IMR-90 (cell line): ENCODE measurements at regions not wholly inside any gene's neighbourhood (a gene's known extent, or its start where the extent isn't known, plus 50 kb on each side); places are given as distances from the start of the nearest gene placed in this dataset.

Experiments
- ATAC-seq: fragments of 200-7000 bp; cut with Tn5 transposase; 2 replicates; pipeline ENCODE4 v1.9.1; 2020; ENCODE audit warnings: low read depth, mild to moderate bottlenecking, moderate library complexity
- BruUV-seq: library from RNA; stranded (reverse); fragments of 400-500 nt; replicated peaks from 2 replicates; lab custom pipeline; 2021; lab: Mats Ljungman, UMichigan
- CTCF ChIA-PET: fragments of 300-600 bp; formaldehyde crosslinking; extraction: SDS; loops from one replicate; lab custom pipeline; 2021; ENCODE audit warnings: antibody characterized with exemption; lab: Yijun Ruan, JAX
- POLR2A ChIA-PET: fragments of 300-600 bp; sonication (Branson Sonifier 250); formaldehyde crosslinking; loops from one replicate; lab custom pipeline; 2022; ENCODE audit warnings: antibody characterized with exemption; ENCODE audit not compliant: unreplicated experiment; lab: Charles Lee
- DNase-seq: peaks from one replicate; pipeline ENCODE4 v3.0.0; 2013
- H2AFZ ChIP-seq: replicated peaks from 2 replicates; pipeline ENCODE3; 2013; ENCODE audit warnings: low read length, mild to moderate bottlenecking; ENCODE audit not compliant: poor library complexity
- H2AK5ac ChIP-seq: 2 replicates; pipeline ENCODE4 v1.6.1; 2013; ENCODE audit warnings: low read depth, low read length, inconsistent platforms
- H2AK9ac ChIP-seq: replicated peaks from 2 replicates; pipeline ENCODE3; 2013; ENCODE audit warnings: mild to moderate bottlenecking, low read depth, low read length, moderate library complexity; ENCODE audit not compliant: poor library complexity
- H2BK120ac ChIP-seq: 2 replicates; pipeline ENCODE4 v1.6.1; 2013; ENCODE audit warnings: low read depth, low read length, inconsistent platforms
- H2BK15ac ChIP-seq: 3 replicates; pipeline ENCODE4 v1.6.1; 2013; ENCODE audit warnings: low read depth, low read length, inconsistent platforms
- H2BK20ac ChIP-seq: 2 replicates; pipeline ENCODE4 v1.6.1; 2013; ENCODE audit warnings: low read depth, mild to moderate bottlenecking, inconsistent platforms, low read length, moderate library complexity
- H2BK5ac ChIP-seq: 2 replicates; pipeline ENCODE4 v1.6.1; 2013; ENCODE audit warnings: mild to moderate bottlenecking, low read depth, low read length, inconsistent platforms; ENCODE audit not compliant: poor library complexity, severe bottlenecking
- H3K14ac ChIP-seq: replicated peaks from 2 replicates; pipeline ENCODE4 v1.6.1; 2013; ENCODE audit warnings: low read depth, low read length, inconsistent platforms
- H3K18ac ChIP-seq: 2 replicates; pipeline ENCODE4 v1.6.1; 2013; ENCODE audit warnings: low read depth, low read length, control low read depth
- H3K23ac ChIP-seq: 2 replicates; pipeline ENCODE4 v1.6.1; 2013; ENCODE audit warnings: low read depth, low read length, inconsistent platforms
- H3K27ac ChIP-seq: 2 replicates; pipeline ENCODE4 v1.5.1; 2013; ENCODE audit warnings: mild to moderate bottlenecking, control low read depth, low read length; ENCODE audit not compliant: insufficient read depth
- H3K27me3 ChIP-seq: 2 replicates; pipeline ENCODE4 v1.6.1; 2013; ENCODE audit warnings: low read length; ENCODE audit not compliant: control insufficient read depth, insufficient read depth
- H3K36me3 ChIP-seq: 2 replicates; pipeline ENCODE4 v1.6.1; 2013; ENCODE audit warnings: low read length, mixed read lengths; ENCODE audit not compliant: control insufficient read depth, insufficient read depth
- H3K4ac ChIP-seq: 2 replicates; pipeline ENCODE4 v1.6.1; 2013; ENCODE audit warnings: low read depth, low read length, inconsistent platforms
- H3K4me1 ChIP-seq: 2 replicates; pipeline ENCODE4 v1.6.1; 2013; ENCODE audit warnings: low read length, mixed read lengths; ENCODE audit not compliant: control insufficient read depth, insufficient read depth
- H3K4me2 ChIP-seq: 2 replicates; pipeline ENCODE4 v1.6.1; 2013; ENCODE audit warnings: low read depth, mild to moderate bottlenecking, control low read depth, low read length, moderate library complexity
- H3K4me3 ChIP-seq: 2 replicates; pipeline ENCODE4 v1.5.1; 2013; ENCODE audit warnings: low read depth, mild to moderate bottlenecking, control low read depth, low read length, moderate library complexity; ENCODE audit not compliant: insufficient read depth
- H3K56ac ChIP-seq: 2 replicates; pipeline ENCODE4 v1.6.1; 2013; ENCODE audit warnings: low read length, inconsistent platforms; ENCODE audit not compliant: insufficient read depth; ENCODE audit errors: extremely low read depth
- H3K79me1 ChIP-seq, 2 experiments: 2 replicates each; pipeline ENCODE4 v1.6.1; 2013; ENCODE audit warnings: low read length in 2 of 2, inconsistent platforms in 1 of 2, low read depth in 1 of 2
- H3K9ac ChIP-seq: 2 replicates; pipeline ENCODE4 v1.6.1; 2013; ENCODE audit warnings: low read depth, low read length, control low read depth
- H3K9me1 ChIP-seq: 2 replicates; pipeline ENCODE4 v1.6.1; 2013; ENCODE audit warnings: low read length, inconsistent platforms; ENCODE audit not compliant: insufficient read depth
- H3K9me3 ChIP-seq: 2 replicates; pipeline ENCODE4 v1.6.1; 2013; ENCODE audit warnings: low read length; ENCODE audit not compliant: control insufficient read depth, insufficient read depth
- H4K20me1 ChIP-seq: 2 replicates; pipeline ENCODE4 v1.6.1; 2013; ENCODE audit warnings: low read length, inconsistent platforms; ENCODE audit not compliant: insufficient read depth
- H4K5ac ChIP-seq: 2 replicates; pipeline ENCODE4 v1.6.1; 2013; ENCODE audit warnings: mild to moderate bottlenecking, low read depth, low read length, control low read depth
- H4K8ac ChIP-seq, 2 experiments: 2 replicates each; pipeline ENCODE4 v1.6.1; 2013; ENCODE audit warnings: low read depth in 2 of 2, low read length in 2 of 2, control low read depth in 1 of 2, inconsistent platforms in 1 of 2
- H4K91ac ChIP-seq: 2 replicates; pipeline ENCODE4 v1.6.1; 2013; ENCODE audit warnings: low read depth, low read length, inconsistent platforms; ENCODE audit not compliant: insufficient read depth
- MAFK ChIP-seq: IDR thresholded peaks from 2 replicates; pipeline ENCODE4 v1.6.1; 2012; ENCODE audit warnings: low read depth, low read length, improper control_type of control experiment
- MAZ ChIP-seq: IDR thresholded peaks from 2 replicates; pipeline ENCODE4 v1.6.1; 2012; ENCODE audit warnings: low read depth, mild to moderate bottlenecking, low read length, improper control_type of control experiment, moderate library complexity, borderline replicate concordance
- WGBS, 2 experiments: methylation state at CpG; one replicate each; pipeline versions ENCODE4 v1.1.5 to v1.1.7; 2013; ENCODE audit warnings: missing lambda C conversion rate in 2 of 2; ENCODE audit not compliant: insufficient read length in 1 of 2; ENCODE audit errors: extremely low coverage in 2 of 2; 5-methylcytosine and 5-hydroxymethylcytosine counted together
- dilution Hi-C: fragments of 300-500 bp; cut with HindIII; formaldehyde crosslinking; loops from one replicate; pipeline ENCODE4 v1.14.3; 2018; ENCODE audit warnings: low sequenced_read_pairs; ENCODE audit not compliant: unreplicated experiment
- in situ Hi-C: fragments of 300-500 bp; cut with MboI; formaldehyde crosslinking; loops from 3 replicates; pipeline ENCODE4 v1.14.3; 2019; ENCODE audit warnings: low sequenced_read_pairs, inconsistent platforms, mixed read lengths
- intact Hi-C: fragments of 100-400 bp; cut with micrococcal nuclease; formaldehyde crosslinking; loops from 2 replicates; pipeline ENCODE4 v1.10.0; 2022

DNA sequence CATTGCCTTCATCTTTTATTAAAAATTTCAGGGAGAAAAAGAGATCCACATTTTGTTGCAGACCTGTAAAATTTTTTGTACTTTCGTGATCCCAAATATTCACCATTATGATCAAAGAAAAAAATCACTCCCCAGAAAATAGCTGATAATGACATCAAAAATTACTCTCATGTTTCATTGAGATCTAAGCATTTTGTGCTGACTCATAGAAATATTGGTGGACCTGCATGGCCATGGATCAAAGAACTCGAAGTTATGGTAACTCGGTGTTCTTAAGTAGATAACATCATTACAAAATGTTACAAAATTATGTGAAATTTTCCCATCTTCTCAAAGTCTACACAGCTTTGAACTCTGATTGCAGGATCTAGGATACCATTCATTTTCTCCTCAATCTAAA lies 135.8 kb downstream of the PTGER3 start:
- Histone ChIP-seq H2BK120ac (no peak overlapping the region), H4K8ac (no peak overlapping the region), H3K4me3 (no peak overlapping the region), H2BK20ac (no peak overlapping the region), H4K91ac (no peak overlapping the region), H3K56ac (no peak overlapping the region), H3K9me1 (no peaks in the 10 kb centered on the region), H3K9ac (no peak overlapping the region), H3K14ac (no peak overlapping the region), H3K36me3 (no peaks in the 10 kb centered on the region), H2AK9ac (no peak overlapping the region), H2BK15ac (no peak overlapping the region), H3K27ac (no peak overlapping the region), H3K4me2 (no peak overlapping the region), H2AFZ (no peak overlapping the region), H2BK5ac (no peak overlapping the region), H2AK5ac (no peak overlapping the region), H4K5ac (no peak overlapping the region), H3K9me3 (no peaks in the 10 kb centered on the region; the same call in 1 of the 2 replicates), H3K4me1 (no peaks in the 10 kb centered on the region), H3K18ac (no peak overlapping the region), H4K20me1 (no peaks in the 10 kb centered on the region), H3K4ac (no peak overlapping the region), H3K27me3 (no peaks in the 10 kb centered on the region), H3K79me1 (no peaks in the 10 kb centered on the region), H3K23ac (no peak overlapping the region)
- peak; percentile 81 for TF ChIP-seq MAFK
- no peak for TF ChIP-seq MAZ
- BruUV-seq: no TSS peak
- CTCF ChIA-PET: no interaction called here
- dilution Hi-C loops (no loop called here), in situ Hi-C loops (no loop called here), intact Hi-C loops (no loop called here)
- no CpG with 5 or more reads among the region's 3 CpGs for WGBS, 2 experiments
- DNase-seq (no peak), ATAC-seq (no peak)
- POLR2A ChIA-PET: no interaction called here
